Panc1 (cell line): ENCODE measurements at regions not wholly inside any gene's neighbourhood (a gene's known extent, or its start where the extent isn't known, plus 50 kb on each side); places are given as distances from the start of the nearest gene placed in this dataset.

Experiments
- POLR2AphosphoS5 ChIP-seq: IDR thresholded peaks from 2 replicates; pipeline ENCODE4 v1.6.1; 2012; ENCODE audit warnings: mild to moderate bottlenecking, low read depth, low read length, moderate library complexity
- REST ChIP-seq, 2 experiments: IDR thresholded peaks; 2 replicates each; pipeline ENCODE4 v1.6.1; 2011 to 2012; ENCODE audit warnings: low read depth in 2 of 2, control low read depth in 1 of 2, low read length in 1 of 2, mild to moderate bottlenecking in 1 of 2, moderate library complexity in 1 of 2; ENCODE audit not compliant: insufficient read depth in 1 of 2
- SIN3A ChIP-seq: IDR thresholded peaks from 2 replicates; pipeline ENCODE4 v1.6.1; 2012; ENCODE audit warnings: low read depth, mild to moderate bottlenecking, low read length, moderate library complexity, borderline replicate concordance; ENCODE audit not compliant: insufficient read depth
- TCF7L2 ChIP-seq: IDR thresholded peaks from 2 replicates; pipeline ENCODE4 v1.6.1; 2011; ENCODE audit warnings: mild to moderate bottlenecking, low read depth, low read length, inconsistent platforms
- TF ChIP-seq, protein P1 (sequence below): fragments of 450-650 bp; IDR thresholded peaks from 2 replicates; pipeline ENCODE4 v1.5.1; 2017; ENCODE audit warnings: mild to moderate bottlenecking

DNA sequence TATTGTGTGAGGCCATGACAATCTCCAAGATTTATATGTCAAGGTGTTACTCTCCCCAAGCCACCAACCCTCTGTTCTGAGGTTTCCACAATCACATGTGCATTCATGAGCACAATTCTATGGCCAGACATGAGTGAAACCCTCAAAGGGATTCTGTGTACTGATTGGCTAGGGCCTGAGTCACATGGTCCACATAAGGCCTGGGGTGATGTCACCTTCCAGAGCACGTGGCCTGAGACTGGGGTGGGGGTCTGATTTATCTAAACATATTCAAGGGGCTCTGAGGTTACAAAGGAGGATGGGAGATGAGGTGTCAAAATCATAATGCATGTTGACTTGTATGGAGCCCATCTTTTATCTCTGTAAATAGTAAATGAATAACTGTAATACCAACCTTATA lies 1369.9 kb upstream of the TMEM132C start:
- TF ChIP-seq, protein P1, sequence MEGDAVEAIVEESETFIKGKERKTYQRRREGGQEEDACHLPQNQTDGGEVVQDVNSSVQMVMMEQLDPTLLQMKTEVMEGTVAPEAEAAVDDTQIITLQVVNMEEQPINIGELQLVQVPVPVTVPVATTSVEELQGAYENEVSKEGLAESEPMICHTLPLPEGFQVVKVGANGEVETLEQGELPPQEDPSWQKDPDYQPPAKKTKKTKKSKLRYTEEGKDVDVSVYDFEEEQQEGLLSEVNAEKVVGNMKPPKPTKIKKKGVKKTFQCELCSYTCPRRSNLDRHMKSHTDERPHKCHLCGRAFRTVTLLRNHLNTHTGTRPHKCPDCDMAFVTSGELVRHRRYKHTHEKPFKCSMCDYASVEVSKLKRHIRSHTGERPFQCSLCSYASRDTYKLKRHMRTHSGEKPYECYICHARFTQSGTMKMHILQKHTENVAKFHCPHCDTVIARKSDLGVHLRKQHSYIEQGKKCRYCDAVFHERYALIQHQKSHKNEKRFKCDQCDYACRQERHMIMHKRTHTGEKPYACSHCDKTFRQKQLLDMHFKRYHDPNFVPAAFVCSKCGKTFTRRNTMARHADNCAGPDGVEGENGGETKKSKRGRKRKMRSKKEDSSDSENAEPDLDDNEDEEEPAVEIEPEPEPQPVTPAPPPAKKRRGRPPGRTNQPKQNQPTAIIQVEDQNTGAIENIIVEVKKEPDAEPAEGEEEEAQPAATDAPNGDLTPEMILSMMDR: no peak
- TF ChIP-seq POLR2AphosphoS5 (no peak), SIN3A (no peak), REST (IDR thresholded peaks at IDR 0.05; ENCODE audit: insufficient read depth in 1 of 2, low read depth in 2 of 2, low read length in 1 of 2) (no peak), TCF7L2 (no peak)
